Right lobe of liver (tissue), 4 donors: ENCODE measurements at regions not wholly inside any gene's neighbourhood (a gene's known extent, or its start where the extent isn't known, plus 50 kb on each side); places are given as distances from the start of the nearest gene placed in this dataset.

Source experiments
- CTCF ChIP-seq, 4 donors: fragments of 200-600 bp in 3 of 4; fragments of 450-650 bp in 1 of 4; IDR thresholded peaks; one replicate each; pipeline versions ENCODE4 v1.5.1 to v1.8.0; 2016 to 2022; ENCODE audit warnings: antibody characterized with exemption in 4 of 4, mild to moderate bottlenecking in 2 of 4
- POLR2A ChIP-seq: fragments of 450-650 bp; IDR thresholded peaks from one replicate; pipeline ENCODE4 v1.6.1; 2017; ENCODE audit warnings: antibody characterized with exemption, mild to moderate bottlenecking
- donor health status: DM: no; HTN: no; CAD: no.
- donor health status: DM: no; HTN: no; CAD: no.
- donor health status: DM: no; HTN: yes; CAD: no.

GRCh38 chr1:177755851-177756560 lies 213.9 kb downstream of the SEC16B start:
- TF ChIP-seq CTCF (IDR thresholded peaks at IDR 0.05) (no peak), POLR2A (no peak)
